GM04503 (cell line): ENCODE measurements at regions not wholly inside any gene's neighbourhood (a gene's known extent, or its start where the extent isn't known, plus 50 kb on each side); places are given as distances from the start of the nearest gene placed in this dataset.
"Not testable (repeated sequence)": the region's sequence is repeated elsewhere in the genome, so short reads cannot be mapped to it uniquely, and the experiment has no call there.

ENCODE experiments used
- DNase-seq: peaks from one replicate; pipeline ENCODE4 v3.0.0-alpha.2; 2012; ENCODE audit warnings: low read depth

DNA sequence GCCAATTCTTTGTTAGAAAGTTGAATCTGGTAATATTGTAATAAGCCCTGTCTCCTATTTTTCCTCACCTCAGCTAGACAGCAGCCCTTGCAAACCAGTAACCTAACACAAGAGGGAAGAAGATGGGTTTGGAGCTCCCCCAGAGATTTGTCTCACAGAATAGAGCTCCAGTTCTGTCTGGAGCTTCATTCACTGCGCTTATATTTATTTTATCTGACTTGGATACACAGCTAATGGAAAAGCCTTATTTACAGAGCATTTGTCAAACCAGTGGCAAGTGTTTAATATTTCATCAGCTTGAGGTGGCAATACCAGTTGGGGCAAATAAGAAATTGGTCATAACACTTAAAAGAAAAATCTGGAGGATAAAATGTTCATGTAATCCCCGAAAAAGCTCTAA is 1094.0 kb downstream of the FSCB start:
- no peak for DNase-seq

- DNase-seq = no peak
Observed at GRCh38 chr14:43411841-43412240, 1095.2 kb downstream of the FSCB start.

DNA sequence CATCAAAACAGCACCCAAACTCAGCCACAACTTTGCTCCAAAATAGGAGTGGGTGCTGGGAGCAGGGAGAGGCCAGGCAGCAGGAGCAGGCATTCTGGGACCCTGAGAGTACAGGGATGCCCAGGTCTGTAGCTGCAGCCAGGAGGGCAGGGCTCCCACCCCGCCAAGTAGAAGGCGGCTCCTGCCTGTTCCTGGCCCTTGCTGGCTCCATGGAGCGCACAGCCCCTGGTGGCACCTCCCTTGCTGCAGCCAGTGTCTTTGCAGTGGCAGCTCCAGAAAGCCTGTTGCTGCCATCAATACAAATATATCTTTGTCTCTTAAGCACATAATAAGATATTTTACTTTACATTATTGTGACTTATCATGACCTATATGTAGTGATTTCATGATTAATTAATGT is 1096.5 kb downstream of the FSCB start:
- DNase-seq = no peak

GRCh38 chr14:43408472-43408871 is 1098.6 kb downstream of the FSCB start:
- no peak for DNase-seq

DNA sequence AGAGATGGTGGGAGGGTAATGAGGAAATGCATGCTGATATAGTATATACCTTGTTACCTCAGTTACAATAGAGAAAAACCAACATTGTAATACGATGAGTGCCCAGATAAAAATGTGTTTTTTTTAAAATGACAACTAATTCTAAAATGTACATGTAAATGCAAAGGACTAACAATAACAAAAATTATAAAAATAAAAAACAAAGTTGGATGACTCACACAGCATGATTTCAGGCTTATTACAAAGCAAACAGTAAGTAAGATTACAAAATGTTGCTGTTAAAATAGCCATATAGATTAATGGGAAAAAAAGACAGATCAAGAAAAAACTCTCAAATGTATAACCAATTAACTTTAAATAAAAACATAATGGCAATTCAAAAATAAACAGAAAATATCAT is 1099.4 kb downstream of the FSCB start:
- no peak for DNase-seq

DNA sequence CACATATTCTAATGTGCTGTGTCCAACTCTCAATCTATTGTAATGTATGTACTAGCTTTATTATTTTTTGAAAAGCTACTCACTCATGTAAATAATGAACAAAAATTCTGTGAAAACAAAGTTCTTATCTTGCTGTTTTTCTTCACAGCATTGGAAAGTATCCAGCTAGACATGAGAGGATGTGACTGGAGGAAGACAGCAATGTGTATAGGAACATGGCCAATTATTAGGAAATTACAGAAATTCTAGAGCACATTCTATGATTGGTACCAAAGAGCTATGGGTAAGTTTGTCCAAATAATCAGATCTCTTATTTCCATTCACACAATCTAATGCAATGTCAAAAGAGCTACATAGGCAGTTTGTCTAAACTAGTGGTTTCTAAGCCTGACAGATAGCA is 1100.2 kb downstream of the FSCB start:
- DNase-seq = no peak

DNA sequence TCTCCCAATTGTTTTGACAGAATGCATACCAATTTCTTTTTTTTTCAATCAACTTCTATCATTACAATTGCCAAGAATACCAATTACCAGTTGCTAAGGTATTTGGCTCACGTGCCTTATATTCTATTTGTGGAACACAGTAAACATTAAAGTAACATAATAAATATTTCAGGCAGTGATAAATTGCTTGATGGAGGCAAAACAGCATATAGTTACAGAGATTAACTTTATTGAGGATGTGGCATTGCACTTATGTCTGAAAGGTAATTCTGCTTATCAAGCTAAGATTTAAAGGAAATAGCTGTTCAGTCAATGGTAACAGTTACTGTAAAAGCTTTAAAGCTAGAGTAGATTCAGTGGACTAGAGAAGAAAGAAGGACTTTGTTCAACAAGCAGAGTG is 1107.8 kb downstream of the FSCB start:
- no peak for DNase-seq

DNA sequence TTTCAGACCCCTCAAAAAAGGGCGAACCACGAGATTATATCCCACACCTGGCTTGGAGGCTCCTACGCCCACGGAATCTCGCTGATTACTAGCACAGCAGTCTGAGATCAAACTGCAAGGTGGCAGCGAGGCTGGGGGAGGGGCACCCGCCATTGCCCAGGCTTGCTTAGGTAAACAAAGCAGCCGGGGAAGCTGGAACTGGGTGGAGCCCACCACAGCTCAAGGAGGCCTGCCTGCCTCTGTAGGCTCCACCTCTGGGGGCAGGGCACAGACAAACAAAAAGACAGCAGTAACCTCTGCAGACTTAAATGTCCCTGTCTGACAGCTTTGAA is 1136.6 kb downstream of the FSCB start:
- not testable (repeated sequence) for DNase-seq

- no peak for DNase-seq
Observed at GRCh38 chr14:43369710-43370564, 1137.1 kb downstream of the FSCB start.

DNA sequence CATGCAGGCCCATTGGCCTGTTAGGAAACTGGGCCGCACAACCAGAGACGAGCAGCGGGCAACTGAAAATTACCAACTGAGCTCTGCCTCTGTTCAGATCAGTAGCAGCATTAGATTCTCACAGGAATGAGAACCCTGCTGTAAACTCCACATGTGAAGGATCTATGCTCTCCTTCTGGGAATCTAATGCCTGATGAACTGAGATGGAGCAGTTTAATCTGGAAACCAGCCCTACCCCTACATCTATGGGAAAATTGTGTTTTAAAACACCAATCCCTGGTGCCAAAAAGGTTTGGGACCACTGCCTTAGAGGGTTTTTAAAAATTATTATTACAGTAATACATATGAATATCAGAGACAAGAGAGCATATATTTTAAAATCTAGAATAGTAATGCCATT is 1144.5 kb downstream of the FSCB start:
- no peak for DNase-seq

GRCh38 chr14:43361751-43362150 is 1145.3 kb downstream of the FSCB start:
- no peak for DNase-seq

DNA sequence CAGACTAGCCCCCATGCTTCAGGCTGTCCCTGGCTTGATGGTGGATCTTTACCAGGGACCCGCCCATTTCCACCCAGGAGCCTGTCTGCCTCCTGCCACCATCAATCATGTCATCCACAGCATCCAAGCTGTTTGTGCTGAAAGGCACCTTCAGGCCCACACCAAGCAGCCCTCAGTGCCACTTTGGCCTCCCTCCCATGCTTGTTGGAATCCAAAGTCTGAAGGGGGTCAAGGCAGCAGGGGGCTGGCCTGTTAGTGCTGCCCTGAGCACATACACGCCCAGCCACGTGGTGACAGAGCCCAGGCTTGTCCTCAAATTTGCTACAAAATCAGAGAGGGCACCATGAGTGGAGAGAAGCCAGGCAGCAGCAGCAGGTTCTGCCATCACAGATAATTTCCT is 1146.8 kb downstream of the FSCB start:
- no peak for DNase-seq

DNA sequence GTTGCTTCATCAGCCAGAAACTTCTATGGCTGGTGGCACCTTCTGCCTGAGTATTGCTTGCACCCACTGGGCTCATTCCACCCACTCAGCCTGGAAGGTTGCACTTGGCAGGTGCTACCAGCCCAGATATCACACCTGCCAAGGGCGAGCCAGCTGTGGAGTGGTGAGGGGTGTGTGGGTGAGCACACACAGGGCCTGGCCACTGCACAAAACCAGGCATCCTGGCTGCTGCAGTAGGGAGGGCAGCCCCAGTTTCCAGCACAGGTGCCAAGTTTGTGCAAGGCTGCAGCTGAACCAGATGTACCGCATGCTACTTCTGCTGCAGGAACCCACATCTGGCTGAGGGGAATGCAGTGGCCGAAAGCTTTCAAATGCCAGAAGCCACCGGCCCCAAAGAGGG is 1147.8 kb downstream of the FSCB start:
- no peak for DNase-seq

- DNase-seq = no peak
Observed at GRCh38 chr14:43356979-43357545, 1150.0 kb downstream of the FSCB start.

GRCh38 chr14:43356382-43356781 is 1150.7 kb downstream of the FSCB start:
- no peak for DNase-seq

- no peak for DNase-seq
Observed at GRCh38 chr14:43341921-43342320, 1165.2 kb downstream of the FSCB start.

DNA sequence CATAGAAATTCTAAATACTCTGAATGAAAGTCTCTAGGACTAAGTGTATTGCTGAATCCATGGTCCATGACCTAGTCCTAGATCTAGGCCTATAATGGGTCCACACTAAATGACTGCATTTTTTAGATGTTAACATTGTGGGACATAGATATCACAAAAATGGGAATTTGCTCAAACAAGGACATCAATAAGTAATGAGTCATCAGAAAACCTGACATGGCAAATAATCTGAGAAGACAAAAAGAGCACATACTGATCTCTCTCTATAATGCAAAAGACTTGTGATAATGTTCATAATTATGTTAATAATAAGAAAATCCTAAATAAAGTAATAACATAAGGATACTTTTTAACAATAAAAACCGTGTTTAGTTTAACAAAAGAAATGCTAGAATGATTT is 1168.4 kb downstream of the FSCB start:
- DNase-seq = no peak

DNA sequence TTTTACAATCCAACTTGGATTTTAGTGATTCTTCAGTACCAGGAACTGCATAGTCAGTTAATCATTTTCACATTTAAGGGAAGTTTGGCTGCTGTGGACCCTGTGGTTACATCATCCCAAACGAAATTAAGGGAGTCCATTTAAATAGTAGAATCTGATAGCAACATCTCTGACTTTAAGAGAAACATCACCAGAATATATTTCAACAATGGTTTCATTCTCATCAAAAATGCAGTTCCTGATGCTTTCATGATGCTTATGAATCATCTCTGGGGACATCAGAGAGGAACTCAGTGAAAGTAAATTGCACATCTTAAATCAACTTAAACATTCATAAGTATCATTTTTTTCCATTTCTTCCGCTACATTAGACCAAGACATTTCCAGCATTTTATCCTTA is 1170.7 kb downstream of the FSCB start:
- DNase-seq = no peak

- DNase-seq = not testable (repeated sequence)
Observed at GRCh38 chr14:43326501-43327407, 1180.3 kb downstream of the FSCB start.

DNA sequence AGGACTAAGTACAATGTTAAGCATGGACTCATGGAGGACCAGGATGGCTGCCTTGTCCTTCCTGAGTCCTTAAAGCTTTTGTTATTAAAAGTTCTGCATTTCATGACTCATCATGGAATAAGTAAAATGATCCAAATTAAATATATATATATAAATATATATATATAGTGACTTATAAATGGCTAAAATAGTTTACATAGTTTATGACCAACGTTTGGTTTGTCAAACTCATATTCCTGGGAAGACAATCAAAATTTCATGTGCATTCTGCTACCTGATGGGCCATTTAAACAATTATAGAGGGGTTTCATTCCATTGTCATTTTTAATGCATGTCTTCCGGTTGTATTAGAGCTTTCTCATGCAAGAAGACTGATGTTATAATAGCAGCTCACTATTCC is 1190.7 kb downstream of the FSCB start:
- DNase-seq = no peak

GRCh38 chr14:43313719-43314118 is 1193.4 kb downstream of the FSCB start:
- DNase-seq = no peak

- no peak for DNase-seq
Observed at GRCh38 chr14:43308421-43309110, 1198.5 kb downstream of the FSCB start.
